ENCODE measurements at regions not wholly inside any gene's neighbourhood (a gene's known extent, or its start where the extent isn't known, plus 50 kb on each side); places are given as distances from the start of the nearest gene placed in this dataset.

- DNase-seq, result no peak
Observed at GRCh38 chr5:164748861-164749260, 1243.4 kb downstream of the MAT2B start.

GRCh38 chr5:164753434-164753833, 1248.0 kb downstream of the MAT2B start:
- no peak for DNase-seq

GRCh38 chr5:164763206-164763605, 1257.8 kb downstream of the MAT2B start:
- DNase-seq, result no peak

- DNase-seq, result no peak
Observed at GRCh38 chr5:164772122-164772521, 1266.7 kb downstream of the MAT2B start.

GRCh38 chr5:164784230-164784629, 1278.8 kb downstream of the MAT2B start:
- DNase-seq, result no peak

- DNase-seq, result no peak
Observed at GRCh38 chr5:164798110-164798509, 1292.7 kb downstream of the MAT2B start.

- DNase-seq, result no peak
Observed at GRCh38 chr5:164799391-164799790, 1294.0 kb downstream of the MAT2B start.

- DNase-seq, result no peak
Observed at GRCh38 chr5:164801910-164802309, 1296.5 kb downstream of the MAT2B start.

- DNase-seq, result no peak
Observed at GRCh38 chr5:164809821-164810220, 1304.4 kb downstream of the MAT2B start.

GRCh38 chr5:164818445-164818844, 1313.0 kb downstream of the MAT2B start:
- no peak for DNase-seq

- DNase-seq, result no peak
Observed at GRCh38 chr5:164824671-164825070, 1319.3 kb downstream of the MAT2B start.

- no peak for DNase-seq
Observed at GRCh38 chr5:164832516-164832915, 1327.1 kb downstream of the MAT2B start.

GRCh38 chr5:164844348-164844747, 1338.9 kb downstream of the MAT2B start:
- no peak for DNase-seq

GRCh38 chr5:164860896-164861295, 1355.5 kb downstream of the MAT2B start:
- no peak for DNase-seq

GRCh38 chr5:164861610-164862009, 1356.2 kb downstream of the MAT2B start:
- no peak for DNase-seq

GRCh38 chr5:164868761-164869160, 1363.3 kb downstream of the MAT2B start:
- DNase-seq, result no peak

- DNase-seq, result no peak
Observed at GRCh38 chr5:164869325-164869724, 1363.9 kb downstream of the MAT2B start.

- no peak for DNase-seq
Observed at GRCh38 chr5:164876793-164877192, 1371.4 kb downstream of the MAT2B start.

- DNase-seq, result no peak
Observed at GRCh38 chr5:164881442-164881841, 1376.0 kb downstream of the MAT2B start.

GRCh38 chr5:164885179-164885578, 1379.8 kb downstream of the MAT2B start:
- DNase-seq, result no peak

GRCh38 chr5:164893071-164893470, 1387.7 kb downstream of the MAT2B start:
- no peak for DNase-seq

GRCh38 chr5:164898705-164899104, 1393.3 kb downstream of the MAT2B start:
- DNase-seq, result no peak

- DNase-seq, result no peak
Observed at GRCh38 chr5:164909673-164910072, 1404.3 kb downstream of the MAT2B start.

GRCh38 chr5:164921722-164922121, 1416.3 kb downstream of the MAT2B start:
- DNase-seq, result no peak

- no peak for DNase-seq
Observed at GRCh38 chr5:164934039-164934438, 1428.6 kb downstream of the MAT2B start.

GRCh38 chr5:164934561-164934960, 1429.1 kb downstream of the MAT2B start:
- no peak for DNase-seq
